Astrocyte (in vitro differentiated cells and primary cell): ENCODE measurements at regions not wholly inside any gene's neighbourhood (a gene's known extent, or its start where the extent isn't known, plus 50 kb on each side); places are given as distances from the start of the nearest gene placed in this dataset.
A peak's percentile ranks its signal among the peaks of the same experiment; 100 is the strongest.

Experiments
- DNase-seq: peaks from one replicate; pipeline ENCODE4 v3.0.0-alpha.2; 2010; ENCODE audit warnings: low read depth
- FAIRE-seq: peaks from 2 replicates; lab custom pipeline; 2011; peaks lifted over from hg19 to GRCh38; lab: Jason Lieb, UNC
- H2AFZ ChIP-seq: 2 replicates; pipeline ENCODE4 v1.6.0; 2012; ENCODE audit warnings: low read depth, low read length, inconsistent platforms
- H3K27ac ChIP-seq: 2 replicates; pipeline ENCODE4 v1.5.1; 2011; ENCODE audit warnings: low read depth, low read length, inconsistent platforms
- H3K27me3 ChIP-seq: 2 replicates; pipeline ENCODE4 v1.6.0; 2011; ENCODE audit warnings: low read length, inconsistent platforms; ENCODE audit not compliant: insufficient read depth
- H3K36me3 ChIP-seq: 2 replicates; pipeline ENCODE4 v1.5.1; 2011; ENCODE audit warnings: low read length, inconsistent platforms; ENCODE audit not compliant: insufficient read depth
- H3K4me1 ChIP-seq: 2 replicates; pipeline ENCODE4 v1.5.1; 2011; ENCODE audit warnings: low read length, inconsistent platforms; ENCODE audit not compliant: insufficient read depth
- H3K4me2 ChIP-seq: 2 replicates; pipeline ENCODE4 v1.6.0; 2012; ENCODE audit warnings: low read length, inconsistent platforms
- H3K4me3 ChIP-seq: 2 replicates; pipeline ENCODE4 v1.5.1; 2011; ENCODE audit warnings: low read depth, mild to moderate bottlenecking, low read length, inconsistent platforms; ENCODE audit not compliant: insufficient read depth
- H3K79me2 ChIP-seq: 2 replicates; pipeline ENCODE4 v1.6.0; 2012; ENCODE audit warnings: mild to moderate bottlenecking, low read length, inconsistent platforms; ENCODE audit not compliant: insufficient read depth
- H3K9ac ChIP-seq: 2 replicates; pipeline ENCODE4 v1.6.0; 2012; ENCODE audit warnings: mild to moderate bottlenecking, low read length, inconsistent platforms
- H3K9me3 ChIP-seq: 2 replicates; pipeline ENCODE4 v1.5.1; 2012; ENCODE audit warnings: low read depth, mild to moderate bottlenecking, low read length, inconsistent platforms; ENCODE audit not compliant: insufficient read depth
- H4K20me1 ChIP-seq: 2 replicates; pipeline ENCODE4 v1.6.0; 2012; ENCODE audit warnings: low read length, inconsistent platforms; ENCODE audit not compliant: insufficient read depth
- H3K27ac Mint-ChIP-seq: one replicate; pipeline ENCODE4 v1.8.0; 2021; ENCODE audit warnings: mild to moderate bottlenecking, mixed read lengths; ENCODE audit not compliant: unreplicated experiment
- H3K27me3 Mint-ChIP-seq: one replicate; pipeline ENCODE4 v1.8.0; 2021; ENCODE audit warnings: low read depth, mixed read lengths; ENCODE audit not compliant: unreplicated experiment
- H3K36me3 Mint-ChIP-seq: one replicate; pipeline ENCODE4 v1.8.0; 2021; ENCODE audit warnings: low read depth, mixed read lengths; ENCODE audit not compliant: unreplicated experiment
- H3K4me1 Mint-ChIP-seq: one replicate; pipeline ENCODE4 v1.8.0; 2021; ENCODE audit warnings: low read depth, mixed read lengths; ENCODE audit not compliant: unreplicated experiment
- H3K4me3 Mint-ChIP-seq: one replicate; pipeline ENCODE4 v1.8.0; 2021; ENCODE audit warnings: mild to moderate bottlenecking, moderate library complexity, mixed read lengths; ENCODE audit not compliant: unreplicated experiment
- H3K9me3 Mint-ChIP-seq: one replicate; pipeline ENCODE4 v1.8.0; 2021; ENCODE audit warnings: mild to moderate bottlenecking, mixed read lengths; ENCODE audit not compliant: unreplicated experiment
- EZH2 ChIP-seq: IDR thresholded peaks from 2 replicates; pipeline ENCODE4 v1.6.1; 2012; ENCODE audit warnings: mild to moderate bottlenecking, low read length, inconsistent platforms; ENCODE audit not compliant: insufficient read depth
- TF ChIP-seq, protein P1 (sequence below): IDR thresholded peaks from 2 replicates; pipeline ENCODE4 v1.5.1; 2011; ENCODE audit warnings: low read depth, mild to moderate bottlenecking, inconsistent platforms, low read length, moderate library complexity; ENCODE audit not compliant: insufficient read depth

GRCh38 chr2:142321706-142322280 lies 191.0 kb upstream of the LRP1B start:
- H3K4me2 ChIP-seq, result no peak overlapping the region
- no peaks in the 10 kb centered on the region for H3K27me3 ChIP-seq
- H3K9me3 ChIP-seq, result no peaks in the 10 kb centered on the region
- FAIRE-seq, result no peak
- no peak overlapping the region for H3K9ac ChIP-seq
- Mint-ChIP-seq H3K36me3 (no peaks in the 10 kb centered on the region), H3K4me3 (no peak overlapping the region), H3K27ac (no peak overlapping the region), H3K9me3 (no peaks in the 10 kb centered on the region), H3K27me3 (no peaks in the 10 kb centered on the region), H3K4me1 (no peaks in the 10 kb centered on the region)
- no peaks in the 10 kb centered on the region for H3K4me1 ChIP-seq
- no peaks in the 10 kb centered on the region for H3K36me3 ChIP-seq
- DNase-seq, result peak; percentile 49
- no peak overlapping the region for H2AFZ ChIP-seq
- TF ChIP-seq, protein P1, sequence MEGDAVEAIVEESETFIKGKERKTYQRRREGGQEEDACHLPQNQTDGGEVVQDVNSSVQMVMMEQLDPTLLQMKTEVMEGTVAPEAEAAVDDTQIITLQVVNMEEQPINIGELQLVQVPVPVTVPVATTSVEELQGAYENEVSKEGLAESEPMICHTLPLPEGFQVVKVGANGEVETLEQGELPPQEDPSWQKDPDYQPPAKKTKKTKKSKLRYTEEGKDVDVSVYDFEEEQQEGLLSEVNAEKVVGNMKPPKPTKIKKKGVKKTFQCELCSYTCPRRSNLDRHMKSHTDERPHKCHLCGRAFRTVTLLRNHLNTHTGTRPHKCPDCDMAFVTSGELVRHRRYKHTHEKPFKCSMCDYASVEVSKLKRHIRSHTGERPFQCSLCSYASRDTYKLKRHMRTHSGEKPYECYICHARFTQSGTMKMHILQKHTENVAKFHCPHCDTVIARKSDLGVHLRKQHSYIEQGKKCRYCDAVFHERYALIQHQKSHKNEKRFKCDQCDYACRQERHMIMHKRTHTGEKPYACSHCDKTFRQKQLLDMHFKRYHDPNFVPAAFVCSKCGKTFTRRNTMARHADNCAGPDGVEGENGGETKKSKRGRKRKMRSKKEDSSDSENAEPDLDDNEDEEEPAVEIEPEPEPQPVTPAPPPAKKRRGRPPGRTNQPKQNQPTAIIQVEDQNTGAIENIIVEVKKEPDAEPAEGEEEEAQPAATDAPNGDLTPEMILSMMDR, result no peak
- no peak for TF ChIP-seq EZH2
- H3K4me3 ChIP-seq, result no peak overlapping the region
- no peaks in the 10 kb centered on the region for H4K20me1 ChIP-seq
- H3K27ac ChIP-seq, result no peak overlapping the region
- H3K79me2 ChIP-seq, result no peaks in the 10 kb centered on the region

- no peak overlapping the region for H3K4me3 ChIP-seq
- no peaks in the 10 kb centered on the region for H3K27me3 Mint-ChIP-seq
- DNase-seq, result no peak
- no peaks in the 10 kb centered on the region for H3K4me1 ChIP-seq
- H3K4me1 Mint-ChIP-seq, result peaks cover 3% of the 10 kb centered on the region
- H3K9ac ChIP-seq, result no peak overlapping the region
- no peaks in the 10 kb centered on the region for H3K36me3 ChIP-seq
- H4K20me1 ChIP-seq, result no peaks in the 10 kb centered on the region
- H3K27ac Mint-ChIP-seq, result no peak overlapping the region
- H3K79me2 ChIP-seq, result no peaks in the 10 kb centered on the region
- TF ChIP-seq EZH2, result no peak
- TF ChIP-seq, protein P1, result no peak
- H2AFZ ChIP-seq, result no peak overlapping the region
- no peak overlapping the region for H3K4me3 Mint-ChIP-seq
- H3K9me3 ChIP-seq, result no peaks in the 10 kb centered on the region
- H3K4me2 ChIP-seq, result no peak overlapping the region
- no peaks in the 10 kb centered on the region for H3K9me3 Mint-ChIP-seq
- no peaks in the 10 kb centered on the region for H3K36me3 Mint-ChIP-seq
- H3K27ac ChIP-seq, result no peak overlapping the region
- FAIRE-seq, result no peak
- H3K27me3 ChIP-seq, result no peaks in the 10 kb centered on the region
Measured at GRCh38 chr2:142320067-142320466, 189.3 kb upstream of the LRP1B start.

- H3K4me3 ChIP-seq, result no peak overlapping the region
- no peaks in the 10 kb centered on the region for H3K27me3 Mint-ChIP-seq
- H3K4me3 Mint-ChIP-seq, result no peak overlapping the region
- H3K4me1 ChIP-seq, result no peaks in the 10 kb centered on the region
- no peaks in the 10 kb centered on the region for H3K9me3 ChIP-seq
- no peaks in the 10 kb centered on the region for H4K20me1 ChIP-seq
- no peaks in the 10 kb centered on the region for H3K79me2 ChIP-seq
- TF ChIP-seq, protein P1, result no peak
- no peak for TF ChIP-seq EZH2
- FAIRE-seq (no peak), DNase-seq (no peak)
- no peak overlapping the region for H2AFZ ChIP-seq
- no peak overlapping the region for H3K27ac Mint-ChIP-seq
- peaks cover 5% of the 10 kb centered on the region for H3K4me1 Mint-ChIP-seq
- H3K27ac ChIP-seq, result no peak overlapping the region
- no peak overlapping the region for H3K4me2 ChIP-seq
- H3K27me3 ChIP-seq, result no peaks in the 10 kb centered on the region
- H3K36me3 ChIP-seq, result no peaks in the 10 kb centered on the region
- H3K9me3 Mint-ChIP-seq, result no peaks in the 10 kb centered on the region
- no peak overlapping the region for H3K9ac ChIP-seq
- H3K36me3 Mint-ChIP-seq, result no peaks in the 10 kb centered on the region
Measured at GRCh38 chr2:142316049-142316448, 185.2 kb upstream of the LRP1B start.
